CD4-positive, alpha-beta T cell (primary cell): ENCODE measurements at regions not wholly inside any gene's neighbourhood (a gene's known extent, or its start where the extent isn't known, plus 50 kb on each side); places are given as distances from the start of the nearest gene placed in this dataset.

ENCODE experiments used
- ATAC-seq: fragments of 200-7000 bp; cut with Tn5 transposase; one replicate; pipeline ENCODE4 v1.10.0; 2022; ENCODE audit warnings: mild to moderate bottlenecking; ENCODE audit not compliant: poor library complexity
- CTCF ChIA-PET: fragments of 350-600 bp; sonication (Branson Sonifier 250); formaldehyde crosslinking; loops from one replicate; lab custom pipeline; 2021; ENCODE audit warnings: antibody characterized with exemption, inconsistent platforms; lab: Charles Lee
- POLR2A ChIA-PET: fragments of 350-600 bp; sonication (Branson Sonifier 250); formaldehyde crosslinking; loops from one replicate; lab custom pipeline; 2021; ENCODE audit warnings: antibody characterized with exemption, inconsistent platforms; lab: Charles Lee
- DNase-seq, 14 experiments: peaks; one replicate each; pipeline ENCODE4 v3.0.0-alpha.2; 2013 to 2020; ENCODE audit warnings: mixed read lengths in 2 of 14
- H3K27ac ChIP-seq, 2 donors: one replicate each; pipeline versions ENCODE4 v1.5.1 to v1.7.0; 2013; ENCODE audit warnings: low read length in 2 of 2, low read depth in 1 of 2, mild to moderate bottlenecking in 1 of 2
- H3K27me3 ChIP-seq, 2 experiments: 1 replicate in 1 of 2; 2 replicates in 1 of 2; pipeline versions ENCODE4 v1.6.1 to v1.7.0; 2013; ENCODE audit warnings: low read length in 2 of 2, control low read depth in 1 of 2, mild to moderate bottlenecking in 1 of 2, moderate library complexity in 1 of 2; ENCODE audit not compliant: insufficient read depth in 2 of 2, control insufficient read depth in 1 of 2
- H3K36me3 ChIP-seq: one replicate; pipeline ENCODE4 v1.6.1; 2013; ENCODE audit warnings: low read length, control low read depth; ENCODE audit not compliant: insufficient read depth
- H3K4me1 ChIP-seq: one replicate; pipeline ENCODE4 v1.6.1; 2013; ENCODE audit warnings: low read length, control low read depth; ENCODE audit not compliant: insufficient read depth
- H3K4me3 ChIP-seq: one replicate; pipeline ENCODE4 v1.5.1; 2013; ENCODE audit warnings: mild to moderate bottlenecking, low read length, moderate library complexity
- H3K9me3 ChIP-seq, 2 experiments: 1 replicate in 1 of 2; 2 replicates in 1 of 2; pipeline versions ENCODE4 v1.6.1 to v1.7.0; 2013; ENCODE audit warnings: low read length in 2 of 2, mild to moderate bottlenecking in 2 of 2, control low read depth in 1 of 2, moderate library complexity in 1 of 2; ENCODE audit not compliant: control insufficient read depth in 1 of 2, insufficient read depth in 1 of 2
- H3K27ac Mint-ChIP-seq: one replicate; pipeline ENCODE4 v1.8.0; 2020; ENCODE audit warnings: mixed read lengths
- H3K27me3 Mint-ChIP-seq: one replicate; pipeline ENCODE4 v1.8.0; 2021; ENCODE audit warnings: mixed read lengths
- H3K36me3 Mint-ChIP-seq: one replicate; pipeline ENCODE4 v1.8.0; 2021; ENCODE audit warnings: low read depth, mixed read lengths
- H3K4me1 Mint-ChIP-seq: one replicate; pipeline ENCODE4 v1.8.0; 2021; ENCODE audit warnings: low read depth, mixed read lengths
- H3K4me3 Mint-ChIP-seq: one replicate; pipeline ENCODE4 v1.8.0; 2020; ENCODE audit warnings: mild to moderate bottlenecking, mixed read lengths
- H3K9me3 Mint-ChIP-seq: one replicate; pipeline ENCODE4 v1.8.0; 2020; ENCODE audit warnings: mixed read lengths
- intact Hi-C, 2 experiments: fragments of 100-400 bp; cut with DNase I in 1 of 2; cut with micrococcal nuclease in 1 of 2; formaldehyde crosslinking; loops; one replicate each; pipeline versions ENCODE4 v1.15.1 to v1.9.0; 2023 to 2025; cut with DNase I, micrococcal nuclease
- TF ChIP-seq, protein P1 (sequence below): fragments of 200-600 bp; IDR thresholded peaks from one replicate; pipeline ENCODE4 v1.8.0; 2022; ENCODE audit warnings: antibody characterized with exemption, mild to moderate bottlenecking

- H3K9me3 ChIP-seq, result no peaks in the 10 kb centered on the region
- intact Hi-C loops, result no loop called here
- Mint-ChIP-seq H3K4me1 (no peaks in the 10 kb centered on the region), H3K9me3 (no peaks in the 10 kb centered on the region), H3K27me3 (no peaks in the 10 kb centered on the region), H3K27ac (no peak overlapping the region), H3K4me3 (no peak overlapping the region), H3K36me3 (no peaks in the 10 kb centered on the region)
- no peaks in the 10 kb centered on the region for H3K4me1 ChIP-seq
- TF ChIP-seq, protein P1, sequence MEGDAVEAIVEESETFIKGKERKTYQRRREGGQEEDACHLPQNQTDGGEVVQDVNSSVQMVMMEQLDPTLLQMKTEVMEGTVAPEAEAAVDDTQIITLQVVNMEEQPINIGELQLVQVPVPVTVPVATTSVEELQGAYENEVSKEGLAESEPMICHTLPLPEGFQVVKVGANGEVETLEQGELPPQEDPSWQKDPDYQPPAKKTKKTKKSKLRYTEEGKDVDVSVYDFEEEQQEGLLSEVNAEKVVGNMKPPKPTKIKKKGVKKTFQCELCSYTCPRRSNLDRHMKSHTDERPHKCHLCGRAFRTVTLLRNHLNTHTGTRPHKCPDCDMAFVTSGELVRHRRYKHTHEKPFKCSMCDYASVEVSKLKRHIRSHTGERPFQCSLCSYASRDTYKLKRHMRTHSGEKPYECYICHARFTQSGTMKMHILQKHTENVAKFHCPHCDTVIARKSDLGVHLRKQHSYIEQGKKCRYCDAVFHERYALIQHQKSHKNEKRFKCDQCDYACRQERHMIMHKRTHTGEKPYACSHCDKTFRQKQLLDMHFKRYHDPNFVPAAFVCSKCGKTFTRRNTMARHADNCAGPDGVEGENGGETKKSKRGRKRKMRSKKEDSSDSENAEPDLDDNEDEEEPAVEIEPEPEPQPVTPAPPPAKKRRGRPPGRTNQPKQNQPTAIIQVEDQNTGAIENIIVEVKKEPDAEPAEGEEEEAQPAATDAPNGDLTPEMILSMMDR, result no peak
- DNase-seq (no peak), ATAC-seq (no peak)
- H3K27ac ChIP-seq, result no peak overlapping the region
- no peaks in the 10 kb centered on the region for H3K36me3 ChIP-seq
- CTCF ChIA-PET, result no interaction called here
- H3K27me3 ChIP-seq, result no peaks in the 10 kb centered on the region
- H3K4me3 ChIP-seq, result no peak overlapping the region
- POLR2A ChIA-PET, result no interaction called here
Observed at GRCh38 chr2:126303113-126303512, 352.8 kb upstream of the GYPC start.

DNA sequence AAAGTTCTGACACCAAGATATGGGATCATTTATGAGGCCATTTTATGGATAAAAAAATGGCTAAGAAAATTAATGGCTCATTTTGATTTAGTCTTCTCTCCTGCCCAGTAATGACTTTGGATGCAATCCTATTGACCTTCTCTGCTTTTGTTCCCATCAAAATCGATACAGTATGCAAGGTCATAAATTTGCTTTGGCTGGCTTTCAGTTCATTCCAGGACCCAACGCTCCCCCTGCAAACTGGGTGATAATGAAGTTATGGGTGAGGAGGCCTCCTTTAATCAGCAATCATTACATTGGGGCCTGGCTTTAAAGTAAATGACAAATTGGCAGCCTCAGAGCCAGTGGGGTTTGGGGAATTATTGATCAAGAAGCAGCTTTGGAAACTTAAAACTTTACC, 351.8 kb upstream of the GYPC start:
- H3K4me3 Mint-ChIP-seq, result no peak overlapping the region

GRCh38 chr2:126306539-126306938, 349.4 kb upstream of the GYPC start:
- intact Hi-C loops, result no loop called here
- Histone ChIP-seq H3K4me1 (no peaks in the 10 kb centered on the region), H3K36me3 (no peaks in the 10 kb centered on the region), H3K27ac (no peak overlapping the region), H3K27me3 (no peaks in the 10 kb centered on the region), H3K9me3 (peaks cover 0 to 5% of the 10 kb centered on the region in 2 experiments), H3K4me3 (no peak overlapping the region)
- ATAC-seq (no peak), DNase-seq (no peak)
- Mint-ChIP-seq H3K36me3 (no peaks in the 10 kb centered on the region), H3K4me3 (no peak overlapping the region), H3K9me3 (no peaks in the 10 kb centered on the region), H3K27me3 (no peaks in the 10 kb centered on the region), H3K27ac (no peak overlapping the region), H3K4me1 (no peaks in the 10 kb centered on the region)
- TF ChIP-seq, protein P1, result no peak
- ChIA-PET POLR2A (no interaction called here), CTCF (no interaction called here)

More for the DNA sequence above, 351.8 kb upstream of the GYPC start:
- DNase-seq, result no peak
- TF ChIP-seq, protein P1, result no peak
- no peaks in the 10 kb centered on the region for H3K27me3 Mint-ChIP-seq
- no peaks in the 10 kb centered on the region for H3K9me3 Mint-ChIP-seq
- no peaks in the 10 kb centered on the region for H3K4me1 Mint-ChIP-seq
- H3K9me3 ChIP-seq, result peaks cover 0 to 5% of the 10 kb centered on the region in 2 experiments
- POLR2A ChIA-PET, result no interaction called here
- H3K27me3 ChIP-seq, result no peaks in the 10 kb centered on the region
- H3K36me3 ChIP-seq, result no peaks in the 10 kb centered on the region
- no peaks in the 10 kb centered on the region for H3K4me1 ChIP-seq
- H3K4me3 ChIP-seq, result no peak overlapping the region
- no peak overlapping the region for H3K27ac Mint-ChIP-seq
- no peaks in the 10 kb centered on the region for H3K36me3 Mint-ChIP-seq
- CTCF ChIA-PET, result interaction anchor here (0.5 kb wide), 1 partner anchor 38 kb away, joined by 3 read pairs; no protein-coding TSS in a partner anchor
- no peak for ATAC-seq
- intact Hi-C loops, result no loop called here
- no peak overlapping the region for H3K27ac ChIP-seq
